ENCODE measurements at regions not wholly inside any gene's neighbourhood (a gene's known extent, or its start where the extent isn't known, plus 50 kb on each side); places are given as distances from the start of the nearest gene placed in this dataset.
A peak's percentile ranks its signal among the peaks of the same experiment; 100 is the strongest.

- WGBS, 2 donors = 76 to 79% methylated on average over 3 of the region's 3 CpGs
- TF ChIP-seq POLR2A (IDR thresholded peaks at IDR 0.05) = no peak
- no peak for TF ChIP-seq CTCF (IDR thresholded peaks at IDR 0.05)
- no peak for DNase-seq (ENCODE audit: low spot score in 2 of 2)
Measured at GRCh38 chr12:32031109-32031508, 71.9 kb downstream of the RESF1 start.

GRCh38 chr12:32032205-32032810, 73.1 kb downstream of the RESF1 start:
- 45 to 47% methylated on average over 7 of the region's 7 CpGs for WGBS, 2 donors
- TF ChIP-seq CTCF (IDR thresholded peaks at IDR 0.05) (no peak), POLR2A (IDR thresholded peaks at IDR 0.05) (no peak)
- no peak overlapping the region for H3K4me3 ChIP-seq (ENCODE audit: low read depth, poor library complexity, severe bottlenecking)
- intact Hi-C loops (cut with DNase I; ENCODE audit: low total_unique reads) = no loop called here
- DNase-seq (ENCODE audit: low spot score in 2 of 2) = peak in 1 of 2 donors; percentile 31

More at GRCh38 chr12:32031109-32031508, 71.9 kb downstream of the RESF1 start:
- no peak overlapping the region for H3K4me3 ChIP-seq (ENCODE audit: low read depth, poor library complexity, severe bottlenecking)
- intact Hi-C loops (cut with DNase I; ENCODE audit: low total_unique reads) = no loop called here

GRCh38 chr12:32033406-32033805, 73.2 kb upstream of the BICD1 start:
- 52 to 72% methylated on average over 2 of the region's 2 CpGs for WGBS, 2 donors
- intact Hi-C loops (cut with DNase I; ENCODE audit: low total_unique reads) = no loop called here
- peak in 1 of 2 donors; percentile 42 for DNase-seq (ENCODE audit: low spot score in 2 of 2)
- TF ChIP-seq POLR2A (IDR thresholded peaks at IDR 0.05) (no peak), CTCF (IDR thresholded peaks at IDR 0.05) (no peak)
- H3K4me3 ChIP-seq (ENCODE audit: low read depth, poor library complexity, severe bottlenecking) = no peak overlapping the region

GRCh38 chr12:32034045-32034444, 72.6 kb upstream of the BICD1 start:
- intact Hi-C loops (cut with DNase I; ENCODE audit: low total_unique reads) = no loop called here
- no peak for TF ChIP-seq POLR2A (IDR thresholded peaks at IDR 0.05)
- no peak for TF ChIP-seq CTCF (IDR thresholded peaks at IDR 0.05)
- 90 to 91% methylated on average over 2 of the region's 2 CpGs for WGBS, 2 donors
- H3K4me3 ChIP-seq (ENCODE audit: low read depth, poor library complexity, severe bottlenecking) = no peak overlapping the region
- peak in 1 of 2 donors; percentile 3 for DNase-seq (ENCODE audit: low spot score in 2 of 2)

- intact Hi-C loops (cut with DNase I; ENCODE audit: low total_unique reads) = no loop called here
- no peak overlapping the region for H3K4me3 ChIP-seq (ENCODE audit: low read depth, poor library complexity, severe bottlenecking)
- peak in 1 of 2 donors; percentile 23 for DNase-seq (ENCODE audit: low spot score in 2 of 2)
- TF ChIP-seq CTCF (IDR thresholded peaks at IDR 0.05) (no peak), POLR2A (IDR thresholded peaks at IDR 0.05) (no peak)
- 84 to 91% methylated on average over 11 of the region's 11 CpGs for WGBS, 2 donors
Measured at GRCh38 chr12:32036477-32037263, 70.0 kb upstream of the BICD1 start.

Measured in lower leg skin (tissue), 4 donors.